Esophagus squamous epithelium (tissue), 5 donors: ENCODE measurements at regions not wholly inside any gene's neighbourhood (a gene's known extent, or its start where the extent isn't known, plus 50 kb on each side); places are given as distances from the start of the nearest gene placed in this dataset.

Experiments used
- DNase-seq: peaks from one replicate; lab custom pipeline; 2025; lab: John Stamatoyannopoulos, UW
- H3K27ac ChIP-seq, 4 donors: fragments of 200-600 bp; sonication (generic); one replicate each; pipeline ENCODE4 v1.5.1; 2016 to 2019; ENCODE audit warnings: mild to moderate bottlenecking in 1 of 4
- H3K27me3 ChIP-seq, 4 donors: fragments of 200-600 bp; sonication (generic); 1 replicate in 3 of 4; 2 replicates in 1 of 4; pipeline versions ENCODE4 v1.5.1 to v1.6.0; 2017 to 2021; ENCODE audit warnings: antibody characterized with exemption in 1 of 4
- H3K36me3 ChIP-seq, 3 donors: fragments of 200-600 bp; sonication (generic); one replicate each; pipeline ENCODE4 v1.5.1; 2016 to 2019
- H3K4me1 ChIP-seq, 3 donors: fragments of 200-600 bp; sonication (generic); one replicate each; pipeline ENCODE4 v1.5.1; 2017 to 2019
- H3K4me3 ChIP-seq, 4 donors: fragments of 200-600 bp; sonication (generic); 1 replicate in 3 of 4; 2 replicates in 1 of 4; pipeline ENCODE4 v1.5.1; 2016 to 2019; ENCODE audit warnings: mild to moderate bottlenecking in 2 of 4, moderate library complexity in 1 of 4
- H3K9me3 ChIP-seq, 3 donors: fragments of 200-600 bp; sonication (generic); one replicate each; pipeline ENCODE4 v1.5.1; 2016 to 2019
- POLR2A ChIP-seq, 4 donors: fragments of 450-650 bp; IDR thresholded peaks; one replicate each; pipeline ENCODE4 v1.6.1; 2017; ENCODE audit warnings: antibody characterized with exemption in 4 of 4, mild to moderate bottlenecking in 4 of 4, moderate library complexity in 3 of 4
- WGBS, 2 donors: methylation state at CpG; one replicate each; pipeline ENCODE4 v1.1.5; 2018; 5-methylcytosine and 5-hydroxymethylcytosine counted together
- intact Hi-C: fragments of 100-400 bp; cut with DNase I; formaldehyde crosslinking; loops from one replicate; pipeline ENCODE4 v1.15.0; 2022
- TF ChIP-seq, protein P1 (sequence below), 6 experiments: fragments of 450-650 bp in 4 of 6; fragments of 200-600 bp in 2 of 6; sonication (generic) in 2 of 6; IDR thresholded peaks; one replicate each; pipeline ENCODE4 v1.5.1; 2016 to 2019; ENCODE audit warnings: antibody characterized with exemption in 6 of 6, mild to moderate bottlenecking in 4 of 6, moderate library complexity in 4 of 6
- donor health status: DM: yes; HTN: yes; CAD: no.

DNA sequence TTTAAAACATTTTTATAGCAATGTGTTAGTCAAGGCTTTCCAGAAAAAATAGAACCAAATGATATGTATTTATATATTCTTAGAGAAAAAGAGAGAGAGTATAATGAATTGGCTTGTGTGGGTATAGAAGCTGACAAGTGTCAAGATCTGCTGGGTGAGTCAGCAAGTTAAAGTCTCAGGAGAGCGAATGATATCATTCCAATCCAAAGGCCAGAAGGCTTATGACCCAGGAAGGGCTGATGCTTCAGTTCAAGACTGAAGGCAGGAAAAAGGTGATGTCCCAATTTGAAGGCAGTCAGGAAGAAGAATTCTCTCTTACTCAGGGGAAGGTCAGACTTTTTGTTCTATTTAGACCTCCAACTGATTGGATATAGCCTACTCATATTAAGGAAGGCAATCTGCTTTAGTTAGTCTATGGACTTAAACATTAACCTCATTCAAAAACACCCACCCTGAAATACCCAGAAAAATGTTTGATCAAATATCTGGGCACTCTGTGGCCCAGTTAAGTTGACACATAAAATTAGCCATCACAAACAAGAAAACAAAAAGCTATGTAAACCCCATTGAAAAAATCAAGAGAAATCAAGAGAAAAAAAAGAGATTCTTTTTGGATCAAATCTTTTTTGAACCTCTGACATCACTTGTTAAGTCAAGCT is 189.6 kb downstream of the PIK3R1 start:
- H3K27ac ChIP-seq: no peak overlapping the region
- intact Hi-C loops: no loop called here
- H3K36me3 ChIP-seq: no peaks in the 10 kb centered on the region
- 38 to 61% methylated on average over 1 of the region's 1 CpG for WGBS, 2 donors
- TF ChIP-seq, protein P1, sequence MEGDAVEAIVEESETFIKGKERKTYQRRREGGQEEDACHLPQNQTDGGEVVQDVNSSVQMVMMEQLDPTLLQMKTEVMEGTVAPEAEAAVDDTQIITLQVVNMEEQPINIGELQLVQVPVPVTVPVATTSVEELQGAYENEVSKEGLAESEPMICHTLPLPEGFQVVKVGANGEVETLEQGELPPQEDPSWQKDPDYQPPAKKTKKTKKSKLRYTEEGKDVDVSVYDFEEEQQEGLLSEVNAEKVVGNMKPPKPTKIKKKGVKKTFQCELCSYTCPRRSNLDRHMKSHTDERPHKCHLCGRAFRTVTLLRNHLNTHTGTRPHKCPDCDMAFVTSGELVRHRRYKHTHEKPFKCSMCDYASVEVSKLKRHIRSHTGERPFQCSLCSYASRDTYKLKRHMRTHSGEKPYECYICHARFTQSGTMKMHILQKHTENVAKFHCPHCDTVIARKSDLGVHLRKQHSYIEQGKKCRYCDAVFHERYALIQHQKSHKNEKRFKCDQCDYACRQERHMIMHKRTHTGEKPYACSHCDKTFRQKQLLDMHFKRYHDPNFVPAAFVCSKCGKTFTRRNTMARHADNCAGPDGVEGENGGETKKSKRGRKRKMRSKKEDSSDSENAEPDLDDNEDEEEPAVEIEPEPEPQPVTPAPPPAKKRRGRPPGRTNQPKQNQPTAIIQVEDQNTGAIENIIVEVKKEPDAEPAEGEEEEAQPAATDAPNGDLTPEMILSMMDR (IDR thresholded peaks at IDR 0.05): no peak
- TF ChIP-seq POLR2A (IDR thresholded peaks at IDR 0.05): no peak
- peaks cover 0 to 17% (median 8%) of the 10 kb centered on the region in 3 donors for H3K4me1 ChIP-seq
- H3K9me3 ChIP-seq: no peaks in the 10 kb centered on the region
- DNase-seq: no peak
- H3K4me3 ChIP-seq: no peak overlapping the region
- no peaks in the 10 kb centered on the region for H3K27me3 ChIP-seq

DNA sequence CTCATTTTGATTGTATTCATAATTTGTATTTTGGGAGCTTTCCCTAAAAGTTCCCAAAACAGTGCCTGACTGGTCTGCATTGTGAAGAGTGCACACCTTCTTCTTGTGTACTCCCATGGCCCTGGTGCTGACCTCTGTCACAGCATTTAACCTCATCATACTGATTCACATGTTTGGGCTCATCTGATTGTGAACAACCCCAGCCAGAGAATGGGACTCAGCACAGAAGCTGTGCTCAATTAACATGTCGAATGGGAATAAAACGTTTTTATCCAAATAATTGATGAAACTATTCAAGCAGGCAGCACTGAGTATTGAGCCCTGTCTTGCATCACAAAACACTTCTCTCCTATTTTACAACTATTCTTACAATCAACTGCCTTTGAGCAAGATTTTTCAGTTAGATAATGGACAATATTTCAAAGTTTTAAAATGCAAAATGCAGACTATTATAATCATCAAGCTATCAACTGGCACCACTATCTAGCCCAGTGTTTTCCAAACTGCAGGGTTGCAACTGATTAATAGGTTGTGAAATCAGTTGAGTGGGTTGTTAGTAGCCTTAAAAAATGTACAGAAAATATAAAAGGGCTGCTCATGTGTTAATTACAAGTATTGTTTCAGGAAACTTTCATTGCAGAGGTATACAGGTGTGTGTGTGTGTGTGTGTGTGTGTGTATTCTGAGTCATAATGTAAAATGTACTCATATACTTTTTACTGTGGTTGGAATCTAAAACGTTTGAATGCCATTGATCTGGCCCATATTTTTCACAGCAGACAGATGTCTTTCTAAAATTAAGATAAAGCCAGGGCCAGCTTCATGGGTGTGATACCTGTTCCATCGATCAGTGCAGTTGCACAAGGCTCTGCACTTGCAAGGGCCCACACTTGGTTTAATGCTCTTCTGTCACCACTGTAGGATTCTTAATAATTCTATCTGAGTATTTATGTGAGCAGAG is 190.5 kb downstream of the PIK3R1 start:
- Histone ChIP-seq H3K4me3 (no peak overlapping the region), H3K36me3 (no peaks in the 10 kb centered on the region), H3K9me3 (no peaks in the 10 kb centered on the region), H3K27me3 (no peaks in the 10 kb centered on the region), H3K27ac (no peak overlapping the region), H3K4me1 (peaks cover 0 to 17% (median 8%) of the 10 kb centered on the region in 3 donors)
- 46 to 55% methylated on average over 4 of the region's 4 CpGs for WGBS, 2 donors
- TF ChIP-seq POLR2A (IDR thresholded peaks at IDR 0.05): no peak
- TF ChIP-seq, protein P1 (IDR thresholded peaks at IDR 0.05): no peak
- intact Hi-C loops: no loop called here
- no peak for DNase-seq

DNA sequence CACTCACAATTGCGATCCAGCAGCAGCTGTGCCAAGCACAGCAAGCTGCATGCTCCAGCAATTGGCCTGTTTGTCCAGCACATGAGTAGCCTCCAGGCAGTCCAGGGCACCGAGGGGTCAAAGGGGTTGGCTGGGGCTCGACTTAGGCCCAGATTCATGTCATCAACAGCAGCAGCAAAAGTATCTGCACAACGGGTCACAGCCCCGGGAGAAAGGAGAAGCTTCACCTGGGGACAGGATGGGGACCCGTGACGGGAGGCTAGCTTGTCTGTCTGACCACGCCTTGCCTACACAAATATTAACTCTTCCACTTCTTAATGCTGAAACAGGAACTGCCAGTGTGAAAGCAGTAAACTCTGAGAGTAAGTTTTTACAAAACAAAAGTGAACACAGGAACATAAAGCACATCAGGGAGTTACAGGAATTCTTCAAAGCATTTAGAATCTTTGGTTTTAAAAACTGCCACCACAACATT is 191.2 kb downstream of the PIK3R1 start:
- H3K27ac ChIP-seq: no peak overlapping the region
- H3K27me3 ChIP-seq: no peaks in the 10 kb centered on the region
- no peak overlapping the region for H3K4me3 ChIP-seq
- no peak for DNase-seq
- intact Hi-C loops: no loop called here
- TF ChIP-seq, protein P1 (IDR thresholded peaks at IDR 0.05): no peak
- TF ChIP-seq POLR2A (IDR thresholded peaks at IDR 0.05): no peak
- WGBS, 2 donors: 16 to 20% methylated on average over 5 to 7 of the region's 8 CpGs
- H3K36me3 ChIP-seq: no peaks in the 10 kb centered on the region
- H3K9me3 ChIP-seq: no peaks in the 10 kb centered on the region
- peaks cover 0 to 17% (median 8%) of the 10 kb centered on the region in 3 donors for H3K4me1 ChIP-seq

DNA sequence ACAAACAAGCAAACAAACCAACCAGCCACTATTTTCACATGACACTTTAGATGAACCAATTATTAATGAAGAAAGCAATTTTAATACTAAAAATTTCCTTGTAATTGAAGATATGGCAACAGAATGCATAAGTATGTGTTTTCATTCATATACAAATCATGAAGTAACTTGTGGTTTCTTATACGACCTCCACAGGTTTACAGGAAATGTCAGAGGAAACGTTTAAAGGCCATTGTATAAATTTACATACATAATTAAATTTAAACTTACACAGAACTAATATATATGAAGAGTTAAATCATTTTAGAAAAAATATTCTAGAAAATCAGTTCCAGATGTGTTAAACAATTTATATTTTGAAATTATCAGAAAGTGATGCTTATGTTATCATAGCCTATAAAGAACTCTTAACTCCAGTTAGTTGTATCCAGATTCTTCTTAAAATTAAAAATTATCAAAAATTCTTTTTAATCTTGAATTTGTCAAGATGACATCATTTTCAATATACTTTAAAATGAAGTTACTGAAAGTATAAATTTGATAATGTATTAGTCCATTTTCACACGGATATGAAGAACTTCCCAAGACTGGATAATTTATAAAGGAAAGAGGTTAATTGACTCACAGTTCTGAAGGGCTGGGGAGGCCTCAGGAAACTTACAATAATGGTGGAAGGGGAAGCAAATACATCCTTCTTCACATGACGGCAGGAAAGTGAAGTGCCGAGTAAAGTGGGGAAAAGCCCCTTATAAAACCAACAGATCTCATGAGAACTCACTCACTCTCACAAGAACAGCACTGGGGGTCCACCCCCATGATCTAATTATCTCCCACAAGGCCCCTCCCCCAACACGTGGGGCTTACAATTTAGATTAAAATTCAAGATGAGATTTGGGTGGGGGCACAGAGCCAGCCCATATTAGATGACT is 192.0 kb downstream of the PIK3R1 start:
- TF ChIP-seq, protein P1 (IDR thresholded peaks at IDR 0.05): no peak
- TF ChIP-seq POLR2A (IDR thresholded peaks at IDR 0.05): no peak
- no peaks in the 10 kb centered on the region for H3K9me3 ChIP-seq
- intact Hi-C loops: no loop called here
- no peak overlapping the region for H3K27ac ChIP-seq
- WGBS, 2 donors: 60 to 64% methylated on average over 6 of the region's 6 CpGs
- H3K27me3 ChIP-seq: no peaks in the 10 kb centered on the region
- no peak overlapping the region for H3K4me3 ChIP-seq
- peaks cover 0 to 17% (median 8%) of the 10 kb centered on the region in 3 donors for H3K4me1 ChIP-seq
- H3K36me3 ChIP-seq: no peaks in the 10 kb centered on the region
- DNase-seq: no peak
